GM10266 (cell line): ENCODE measurements at regions not wholly inside any gene's neighbourhood (a gene's known extent, or its start where the extent isn't known, plus 50 kb on each side); places are given as distances from the start of the nearest gene placed in this dataset.

Experiments used
- DNase-seq: peaks from one replicate; pipeline ENCODE4 v3.0.0; 2012; ENCODE audit errors: extremely low spot score
- TF ChIP-seq, protein P1 (sequence below): IDR thresholded peaks from 2 replicates; pipeline ENCODE4 v1.5.1; 2012; ENCODE audit warnings: mild to moderate bottlenecking, low read depth; ENCODE audit not compliant: control insufficient read depth, insufficient read depth; ENCODE audit errors: missing control alignments

DNA sequence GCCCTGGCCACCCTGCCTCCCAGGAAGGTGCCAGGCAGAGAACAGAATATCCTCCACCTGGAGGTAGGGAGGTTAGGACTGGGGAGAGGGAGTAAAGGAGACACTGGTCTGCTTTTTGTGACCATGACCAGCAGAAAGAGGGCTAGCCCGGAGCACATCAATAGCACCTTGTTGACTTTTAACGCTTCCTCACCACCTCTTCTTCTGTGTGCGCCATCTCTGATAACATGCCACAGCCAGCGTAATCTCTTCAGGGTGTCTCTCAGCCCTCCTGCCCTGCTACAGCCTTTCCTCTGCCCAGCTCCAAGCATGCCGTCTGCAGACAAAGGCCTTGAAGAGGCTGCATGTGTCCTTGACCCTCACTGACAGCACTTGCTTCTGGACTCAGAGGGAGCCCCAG is 50.9 kb upstream of the GJA5 start:
- DNase-seq: no peak

DNA sequence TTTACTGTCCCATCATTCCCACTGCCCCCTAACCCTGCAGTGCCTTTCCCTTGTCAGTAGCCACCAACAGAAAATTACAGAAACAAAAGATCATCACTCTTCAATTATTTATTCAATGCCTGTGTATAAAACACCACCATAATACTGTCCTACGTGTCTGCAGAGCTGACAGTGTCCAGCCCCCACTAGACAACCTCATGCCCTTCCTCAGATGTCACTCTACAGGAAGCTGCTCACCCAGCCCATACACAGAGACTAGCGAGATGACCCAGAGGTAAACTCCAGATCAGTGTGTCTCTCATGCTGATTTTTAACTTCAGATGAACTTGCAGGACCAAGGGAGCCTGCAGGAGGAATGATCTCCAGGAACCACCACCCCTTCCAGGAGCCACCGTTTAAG is 51.3 kb upstream of the GJA5 start:
- DNase-seq: no peak
- TF ChIP-seq, protein P1, sequence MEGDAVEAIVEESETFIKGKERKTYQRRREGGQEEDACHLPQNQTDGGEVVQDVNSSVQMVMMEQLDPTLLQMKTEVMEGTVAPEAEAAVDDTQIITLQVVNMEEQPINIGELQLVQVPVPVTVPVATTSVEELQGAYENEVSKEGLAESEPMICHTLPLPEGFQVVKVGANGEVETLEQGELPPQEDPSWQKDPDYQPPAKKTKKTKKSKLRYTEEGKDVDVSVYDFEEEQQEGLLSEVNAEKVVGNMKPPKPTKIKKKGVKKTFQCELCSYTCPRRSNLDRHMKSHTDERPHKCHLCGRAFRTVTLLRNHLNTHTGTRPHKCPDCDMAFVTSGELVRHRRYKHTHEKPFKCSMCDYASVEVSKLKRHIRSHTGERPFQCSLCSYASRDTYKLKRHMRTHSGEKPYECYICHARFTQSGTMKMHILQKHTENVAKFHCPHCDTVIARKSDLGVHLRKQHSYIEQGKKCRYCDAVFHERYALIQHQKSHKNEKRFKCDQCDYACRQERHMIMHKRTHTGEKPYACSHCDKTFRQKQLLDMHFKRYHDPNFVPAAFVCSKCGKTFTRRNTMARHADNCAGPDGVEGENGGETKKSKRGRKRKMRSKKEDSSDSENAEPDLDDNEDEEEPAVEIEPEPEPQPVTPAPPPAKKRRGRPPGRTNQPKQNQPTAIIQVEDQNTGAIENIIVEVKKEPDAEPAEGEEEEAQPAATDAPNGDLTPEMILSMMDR: no peak

More for the DNA sequence above, 50.9 kb upstream of the GJA5 start:
- TF ChIP-seq, protein P1: no peak

DNA sequence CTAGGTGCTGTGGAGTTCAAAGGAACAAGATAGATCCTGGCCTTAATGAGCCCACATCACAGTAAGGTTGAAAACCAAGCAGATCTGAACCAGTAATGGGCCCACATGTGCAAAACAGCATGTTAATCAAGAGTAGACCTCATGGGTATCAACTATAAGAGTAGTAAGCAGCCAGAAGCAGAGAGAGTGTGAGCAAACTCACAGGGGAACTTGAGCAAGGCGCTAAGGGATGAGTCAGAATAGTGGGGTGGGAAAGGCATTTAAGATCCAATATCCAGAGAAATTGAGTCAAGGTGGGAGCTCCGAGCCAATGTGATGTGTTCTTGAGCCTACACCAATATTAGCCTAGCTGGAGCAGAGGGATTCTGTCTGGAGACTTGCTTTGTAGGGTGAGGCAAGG is 52.4 kb upstream of the GJA5 start:
- TF ChIP-seq, protein P1: no peak

DNA sequence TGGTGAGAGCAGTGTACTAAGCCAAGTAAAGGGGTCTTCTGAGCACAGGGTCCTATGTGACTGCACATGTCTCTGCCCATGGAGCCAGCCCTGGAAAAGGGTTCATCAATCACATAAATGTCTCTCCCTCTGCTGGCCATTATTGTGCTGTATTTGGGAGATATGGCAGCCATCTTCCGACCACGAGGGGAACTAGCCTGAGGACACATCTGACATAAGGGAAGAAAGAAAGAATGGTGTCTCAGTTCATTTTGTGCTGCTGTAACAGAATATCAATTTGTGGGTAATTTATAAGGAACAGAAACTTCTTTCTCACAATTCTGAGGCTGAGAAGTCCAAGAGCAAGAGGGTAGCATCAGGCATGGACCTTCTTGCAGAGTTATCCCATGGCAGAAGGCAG is 55.1 kb upstream of the GJA5 start:
- TF ChIP-seq, protein P1: no peak

More for the DNA sequence above, 52.4 kb upstream of the GJA5 start:
- DNase-seq: no peak

DNA sequence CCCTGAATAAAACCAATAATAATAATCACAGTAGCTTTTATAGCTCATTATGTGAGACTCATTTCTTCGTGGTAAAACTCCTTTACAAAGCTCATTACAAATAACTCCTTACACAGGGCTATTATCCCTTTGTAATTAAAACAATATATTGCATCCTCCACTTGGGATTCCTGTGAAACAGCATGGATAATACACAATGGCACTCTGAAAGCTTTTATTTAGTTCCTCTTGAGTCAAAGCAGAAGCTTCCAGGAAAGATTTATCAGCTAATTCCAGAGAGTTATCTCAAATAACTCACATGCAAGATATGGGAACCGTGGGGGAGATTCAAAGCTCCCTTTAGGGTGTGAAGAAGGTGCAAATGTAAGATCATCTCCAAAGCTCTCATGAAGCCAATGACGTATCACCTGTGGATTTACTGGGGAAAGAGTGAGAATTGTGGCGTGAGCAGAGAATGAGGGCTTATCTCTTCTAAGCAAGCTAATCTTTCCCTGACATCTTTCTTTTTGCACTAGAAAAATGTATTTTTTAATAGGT is 60.4 kb upstream of the GJA5 start:
- no peak for DNase-seq
- TF ChIP-seq, protein P1: no peak

More for the DNA sequence above, 55.1 kb upstream of the GJA5 start:
- no peak for DNase-seq

DNA sequence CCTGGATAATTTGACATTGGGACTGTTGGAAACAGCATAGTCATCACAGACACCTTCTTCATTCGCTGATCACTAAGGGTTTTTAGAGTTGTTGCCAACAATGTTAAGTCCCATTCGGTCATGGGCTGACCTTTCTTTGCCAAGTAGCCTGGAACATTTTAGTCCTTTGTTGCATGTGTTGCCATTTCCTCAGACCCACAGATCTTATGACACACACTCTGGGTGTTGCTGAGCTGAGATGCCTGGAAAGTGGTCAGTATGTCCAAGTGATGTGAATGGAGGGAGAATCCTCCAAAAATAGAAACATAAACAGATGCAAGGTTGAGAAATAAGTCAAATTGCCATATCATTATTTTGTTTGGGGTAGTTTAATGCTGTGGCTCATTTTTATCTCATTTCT is 61.5 kb upstream of the GJA5 start:
- TF ChIP-seq, protein P1: no peak
- no peak for DNase-seq

DNA sequence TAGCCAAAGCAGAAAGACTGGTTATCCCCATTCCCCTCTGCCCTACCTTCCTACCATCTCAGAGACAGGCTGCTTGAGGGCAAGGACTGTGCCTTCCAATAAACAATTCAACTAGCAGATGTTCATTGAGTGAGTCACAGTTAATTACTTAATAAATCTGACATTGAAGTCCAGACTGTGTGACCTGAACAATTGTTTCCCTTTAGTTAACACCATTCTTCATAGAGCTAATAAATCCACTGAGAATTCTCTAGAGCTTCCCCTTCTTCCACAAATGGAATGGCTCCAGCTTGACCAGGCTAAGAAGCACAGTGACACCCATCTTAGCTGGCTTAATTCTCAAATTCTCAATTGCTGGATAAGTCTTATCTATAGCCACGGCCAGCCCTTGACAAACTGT is 61.9 kb upstream of the GJA5 start:
- no peak for DNase-seq
- TF ChIP-seq, protein P1: no peak
